AG04450 (cell line): ENCODE measurements at regions not wholly inside any gene's neighbourhood (a gene's known extent, or its start where the extent isn't known, plus 50 kb on each side); places are given as distances from the start of the nearest gene placed in this dataset.

Experiments used
- CTCF ChIA-PET: fragments of 300-600, 350-600 bp; formaldehyde crosslinking; extraction: SDS; loops from one replicate; lab custom pipeline; 2022; ENCODE audit warnings: antibody characterized with exemption, inconsistent platforms; lab: Charles Lee
- POLR2A ChIA-PET: fragments of 350-600 bp; formaldehyde crosslinking; extraction: SDS; loops from one replicate; lab custom pipeline; 2021; ENCODE audit warnings: antibody characterized with exemption, inconsistent platforms; lab: Yijun Ruan, JAX
- DNase-seq: peaks from one replicate; pipeline ENCODE4 v3.0.0-alpha.2; 2011; ENCODE audit warnings: low read depth, low spot score
- H3K27ac ChIP-seq: one replicate; pipeline ENCODE4 v1.5.1; 2012; ENCODE audit warnings: low read depth, low read length, control low read depth
- H3K27me3 ChIP-seq: one replicate; pipeline ENCODE4 v1.6.0; 2012; ENCODE audit warnings: low read length; ENCODE audit not compliant: control insufficient read depth, insufficient read depth
- H3K4me3 ChIP-seq: 2 replicates; pipeline ENCODE4 v1.5.1; 2011; ENCODE audit warnings: mild to moderate bottlenecking, low read depth, low read length, control low read depth
- H3K9me3 ChIP-seq: 2 replicates; pipeline ENCODE4 v1.5.1; 2012; ENCODE audit warnings: low read length; ENCODE audit not compliant: control insufficient read depth, insufficient read depth
- TF ChIP-seq, protein P1 (sequence below): IDR thresholded peaks from 2 replicates; pipeline ENCODE4 v1.5.1; 2011; ENCODE audit warnings: low read depth, low read length, control low read depth, inconsistent platforms

DNA sequence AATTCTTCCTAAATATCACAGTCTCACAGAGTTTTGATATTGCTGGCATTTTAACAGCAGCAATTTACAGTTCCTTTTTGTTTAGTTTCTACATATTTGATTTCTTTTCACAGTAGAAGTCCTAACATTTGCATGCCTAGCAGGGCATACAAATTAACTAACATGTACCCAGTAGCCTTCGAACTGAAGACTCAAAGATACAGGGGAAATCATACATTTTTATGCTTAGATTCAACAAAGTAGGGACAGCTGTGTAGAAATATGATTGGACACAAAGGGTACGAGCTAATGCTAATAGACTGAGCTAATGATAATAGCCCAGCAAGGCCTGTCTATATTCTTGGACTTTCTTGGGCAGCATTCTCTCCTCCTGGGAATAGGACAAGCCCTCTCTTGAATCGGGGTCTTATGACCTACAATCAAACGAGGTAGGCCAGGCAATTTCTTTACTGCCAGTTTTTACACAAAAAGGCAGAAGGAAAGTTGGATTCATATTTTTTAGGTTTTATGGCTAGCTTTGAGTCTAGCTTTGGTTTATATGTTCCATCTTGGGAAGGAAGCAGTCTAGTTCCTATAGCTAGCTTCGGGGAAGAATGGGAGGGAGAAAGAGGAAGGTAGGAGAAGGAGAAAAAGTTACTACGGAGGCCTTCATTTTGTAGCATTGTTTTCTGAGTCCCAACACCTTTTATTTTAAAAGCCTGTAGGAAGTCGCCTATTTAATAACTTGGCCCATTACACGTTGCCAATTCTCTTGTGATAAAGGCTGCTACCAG, 115.8 kb downstream of the HFE start:
- no peak overlapping the region for H3K4me3 ChIP-seq
- CTCF ChIA-PET: interaction anchor here (0.7 kb wide), 1 partner anchor 177 kb away, joined by 3 read pairs; no protein-coding TSS in a partner anchor
- TF ChIP-seq, protein P1, sequence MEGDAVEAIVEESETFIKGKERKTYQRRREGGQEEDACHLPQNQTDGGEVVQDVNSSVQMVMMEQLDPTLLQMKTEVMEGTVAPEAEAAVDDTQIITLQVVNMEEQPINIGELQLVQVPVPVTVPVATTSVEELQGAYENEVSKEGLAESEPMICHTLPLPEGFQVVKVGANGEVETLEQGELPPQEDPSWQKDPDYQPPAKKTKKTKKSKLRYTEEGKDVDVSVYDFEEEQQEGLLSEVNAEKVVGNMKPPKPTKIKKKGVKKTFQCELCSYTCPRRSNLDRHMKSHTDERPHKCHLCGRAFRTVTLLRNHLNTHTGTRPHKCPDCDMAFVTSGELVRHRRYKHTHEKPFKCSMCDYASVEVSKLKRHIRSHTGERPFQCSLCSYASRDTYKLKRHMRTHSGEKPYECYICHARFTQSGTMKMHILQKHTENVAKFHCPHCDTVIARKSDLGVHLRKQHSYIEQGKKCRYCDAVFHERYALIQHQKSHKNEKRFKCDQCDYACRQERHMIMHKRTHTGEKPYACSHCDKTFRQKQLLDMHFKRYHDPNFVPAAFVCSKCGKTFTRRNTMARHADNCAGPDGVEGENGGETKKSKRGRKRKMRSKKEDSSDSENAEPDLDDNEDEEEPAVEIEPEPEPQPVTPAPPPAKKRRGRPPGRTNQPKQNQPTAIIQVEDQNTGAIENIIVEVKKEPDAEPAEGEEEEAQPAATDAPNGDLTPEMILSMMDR: no peak

GRCh38 chr6:26204332-26205160, 117.3 kb downstream of the HFE start:
- peak; percentile 98 for DNase-seq
- no peaks in the 10 kb centered on the region for H3K27me3 ChIP-seq
- no peaks in the 10 kb centered on the region for H3K9me3 ChIP-seq
- ChIA-PET CTCF (interaction anchor here (0.6 to 0.9 kb wide), 4 partner anchors 11 to 159 kb away, joined by 3 to 4 read pairs (median 4); a partner anchor contains a TSS), POLR2A (interaction anchor here (0.7 to 4.4 kb wide), 10 partner anchors 8 to 184 kb away, joined by 4 to 85 read pairs (median 7); a partner anchor contains a TSS)
- H3K27ac ChIP-seq: peak overlapping the region; percentile 99
- peak overlapping the region; percentile 95 for H3K4me3 ChIP-seq
- TF ChIP-seq, protein P1: peak; percentile 51

More for the DNA sequence above, 115.8 kb downstream of the HFE start:
- Histone ChIP-seq H3K9me3 (peaks cover 3% of the 10 kb centered on the region; the same call in 1 of the 2 replicates), H3K27ac (no peak overlapping the region), H3K27me3 (no peaks in the 10 kb centered on the region)
- DNase-seq: no peak
- POLR2A ChIA-PET: no interaction called here

DNA sequence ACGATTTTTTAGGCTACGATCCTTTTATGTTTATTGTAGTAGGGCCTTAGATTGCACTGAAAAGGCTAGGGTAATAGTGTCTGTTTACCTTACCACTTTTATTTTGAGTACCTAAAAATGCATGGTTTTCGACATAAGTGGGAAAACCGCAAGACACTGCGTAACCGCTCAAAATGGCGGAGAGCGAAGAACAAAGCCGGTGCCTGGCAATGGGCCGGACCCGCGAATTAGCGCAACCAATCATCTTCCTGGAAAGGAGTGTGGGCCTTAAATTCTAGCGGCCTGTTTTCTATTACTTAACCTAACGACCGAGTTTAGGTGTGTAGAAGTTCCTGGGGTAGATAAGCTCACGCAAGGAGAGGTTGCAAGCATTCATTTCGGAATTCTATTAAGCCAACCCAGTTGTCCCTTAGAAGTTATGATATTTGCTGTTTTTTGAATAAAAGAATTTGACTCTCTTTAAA, 118.0 kb downstream of the HFE start:
- DNase-seq: peak; percentile 83
- H3K27me3 ChIP-seq: no peaks in the 10 kb centered on the region
- CTCF ChIA-PET: interaction anchor here (0.6 to 0.7 kb wide), 2 partner anchors 57 to 159 kb away, joined by 3 to 4 read pairs; no protein-coding TSS in a partner anchor

GRCh38 chr6:26205625-26206574, 118.7 kb downstream of the HFE start:
- CTCF ChIA-PET: interaction anchor here (0.6 to 1.5 kb wide), 3 partner anchors 8 to 160 kb away, joined by 3 to 4 read pairs (median 4); a partner anchor contains a TSS
- DNase-seq: peak; percentile 73
- Histone ChIP-seq H3K9me3 (no peaks in the 10 kb centered on the region), H3K4me3 (peak overlapping the region; percentile 95), H3K27ac (peak overlapping the region; percentile 99), H3K27me3 (no peaks in the 10 kb centered on the region)
- POLR2A ChIA-PET: interaction anchor here (0.7 to 4.4 kb wide), 10 partner anchors 9 to 174 kb away, joined by 3 to 85 read pairs (median 6); a partner anchor contains a TSS
- TF ChIP-seq, protein P1: no peak

More for the DNA sequence above, 118.0 kb downstream of the HFE start:
- no peaks in the 10 kb centered on the region for H3K9me3 ChIP-seq
- H3K27ac ChIP-seq: peak overlapping the region; percentile 99
- peak overlapping the region; percentile 95 for H3K4me3 ChIP-seq
- POLR2A ChIA-PET: interaction anchor here (0.7 to 4.4 kb wide), 12 partner anchors 9 to 184 kb away, joined by 3 to 85 read pairs (median 5); a partner anchor contains a TSS
- TF ChIP-seq, protein P1: no peak
